ENCODE measurements at regions not wholly inside any gene's neighbourhood (a gene's known extent, or its start where the extent isn't known, plus 50 kb on each side); places are given as distances from the start of the nearest gene placed in this dataset.

DNA sequence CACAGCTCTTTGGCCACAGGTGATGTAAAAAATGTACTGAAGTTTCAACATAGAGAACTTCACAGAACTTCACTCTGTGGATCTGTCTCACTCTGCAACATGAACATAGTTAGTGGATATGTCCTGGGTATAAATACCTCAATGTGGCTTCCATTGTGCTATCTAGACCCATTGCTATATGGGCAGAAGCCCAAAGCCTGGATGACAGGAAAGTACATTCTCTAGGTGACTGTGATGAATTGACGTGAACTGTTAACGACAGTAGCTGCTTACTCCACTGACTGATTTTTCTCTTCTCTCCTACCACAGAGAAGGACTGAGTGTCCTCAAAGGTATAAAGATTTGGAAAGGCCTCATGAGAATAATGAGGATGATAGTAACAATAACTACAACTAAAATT, 270.1 kb upstream of the FTMT start:
- TF ChIP-seq CTCF (IDR thresholded peaks at IDR 0.05) = no peak
- TF ChIP-seq EZH2 (IDR thresholded peaks at IDR 0.05; ENCODE audit: borderline replicate concordance, insufficient read depth, low read depth, low read length, poor library complexity, severe bottlenecking) = no peak

All from B cell (primary cell).